HT1080 (cell line): ENCODE measurements at regions not wholly inside any gene's neighbourhood (a gene's known extent, or its start where the extent isn't known, plus 50 kb on each side); places are given as distances from the start of the nearest gene placed in this dataset.

ENCODE experiments used
- DNase-seq: peaks from one replicate; pipeline ENCODE4 v3.0.0-alpha.2; 2015; ENCODE audit warnings: low read depth

- DNase-seq, result no peak
Observed at GRCh38 chr20:23282111-23282510, 68.5 kb upstream of the NXT1 start.

- DNase-seq, result no peak
Observed at GRCh38 chr20:23279836-23280235, 70.8 kb upstream of the NXT1 start.

DNA sequence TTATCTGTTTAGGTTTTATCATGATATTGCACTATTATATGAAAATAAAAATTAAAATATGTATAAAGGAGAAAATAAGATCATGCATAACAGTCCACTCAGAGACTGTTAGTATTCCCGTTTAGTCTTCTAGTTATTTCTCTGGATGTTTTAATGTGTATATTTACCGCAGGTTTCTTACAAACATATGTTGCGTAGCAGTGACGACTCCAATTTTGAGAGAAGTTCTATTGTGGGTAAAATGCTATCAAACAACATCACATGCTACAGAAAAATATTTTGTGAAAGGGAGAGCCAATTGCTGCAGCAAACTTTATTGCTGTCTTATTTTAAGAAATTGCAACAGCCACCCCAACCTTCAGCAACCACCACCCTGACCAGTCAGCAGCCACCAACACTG is 72.4 kb upstream of the NXT1 start:
- no peak for DNase-seq

GRCh38 chr20:23277316-23277715 is 73.3 kb upstream of the NXT1 start:
- no peak for DNase-seq

- DNase-seq, result no peak
Observed at GRCh38 chr20:23273776-23274175, 76.8 kb upstream of the NXT1 start.

GRCh38 chr20:23272176-23273029 is 78.2 kb upstream of the NXT1 start:
- no peak for DNase-seq

- peak; percentile 67 for DNase-seq
Observed at GRCh38 chr20:23270382-23270911, 80.1 kb upstream of the NXT1 start.

GRCh38 chr20:23269954-23270353 is 80.6 kb upstream of the NXT1 start:
- DNase-seq, result no peak

DNA sequence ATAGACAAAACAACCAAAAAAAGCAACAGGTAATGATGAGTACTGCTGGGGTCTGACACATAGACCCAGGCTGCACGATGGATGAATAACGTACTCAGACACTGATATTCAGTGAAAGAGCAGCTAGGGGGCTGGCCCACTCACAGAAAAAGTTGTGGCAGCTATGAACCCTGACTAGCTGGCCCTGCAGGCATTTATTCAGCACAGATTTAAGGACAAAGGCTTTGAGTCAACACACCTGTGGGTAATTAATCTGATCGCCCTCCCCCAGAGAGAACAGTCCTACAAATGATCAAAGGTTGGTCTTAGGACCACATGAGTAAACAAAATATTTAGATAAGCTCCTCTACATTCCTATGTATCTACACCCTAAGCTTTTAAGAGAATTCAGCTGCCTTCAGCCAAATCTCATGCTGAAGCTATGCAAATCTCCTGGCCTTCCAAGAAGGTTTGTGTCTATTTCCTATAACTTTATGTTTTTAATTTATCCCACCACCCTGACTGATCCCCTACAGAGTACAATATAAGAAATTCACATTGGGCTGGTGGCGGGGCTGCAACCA is 81.7 kb upstream of the NXT1 start:
- no peak for DNase-seq

DNA sequence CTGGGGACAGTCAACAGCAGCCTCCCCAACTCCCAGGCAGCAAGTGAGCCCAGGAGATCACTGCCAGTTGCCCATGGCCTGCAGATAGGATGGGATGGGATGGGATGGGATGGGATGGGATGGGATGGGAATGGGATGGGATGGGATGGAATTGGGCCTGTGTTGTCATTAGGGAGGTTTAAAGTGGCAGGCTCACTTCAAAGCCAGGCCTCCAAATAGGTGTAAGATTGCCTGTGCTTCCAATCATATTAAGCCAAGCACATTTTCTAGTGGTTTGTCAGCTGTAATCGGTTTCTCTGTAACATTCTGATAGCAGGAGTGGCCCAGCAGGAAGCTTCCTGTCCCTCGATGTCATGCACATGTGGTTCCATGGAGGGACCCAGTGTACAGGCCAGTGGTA is 82.7 kb upstream of the NXT1 start:
- no peak for DNase-seq

GRCh38 chr20:23266530-23267398 is 83.8 kb upstream of the NXT1 start:
- no peak for DNase-seq

GRCh38 chr20:23265226-23265625 is 85.4 kb upstream of the NXT1 start:
- no peak for DNase-seq

GRCh38 chr20:23264545-23264944 is 86.0 kb upstream of the NXT1 start:
- no peak for DNase-seq

- no peak for DNase-seq
Observed at GRCh38 chr20:23260181-23260840, 90.3 kb upstream of the NXT1 start.

- no peak for DNase-seq
Observed at GRCh38 chr20:23258747-23259121, 91.9 kb upstream of the NXT1 start.

GRCh38 chr20:23257848-23258746 is 92.5 kb upstream of the NXT1 start:
- peak; percentile 95 for DNase-seq

- DNase-seq, result no peak
Observed at GRCh38 chr20:23257106-23257761, 93.4 kb upstream of the NXT1 start.

DNA sequence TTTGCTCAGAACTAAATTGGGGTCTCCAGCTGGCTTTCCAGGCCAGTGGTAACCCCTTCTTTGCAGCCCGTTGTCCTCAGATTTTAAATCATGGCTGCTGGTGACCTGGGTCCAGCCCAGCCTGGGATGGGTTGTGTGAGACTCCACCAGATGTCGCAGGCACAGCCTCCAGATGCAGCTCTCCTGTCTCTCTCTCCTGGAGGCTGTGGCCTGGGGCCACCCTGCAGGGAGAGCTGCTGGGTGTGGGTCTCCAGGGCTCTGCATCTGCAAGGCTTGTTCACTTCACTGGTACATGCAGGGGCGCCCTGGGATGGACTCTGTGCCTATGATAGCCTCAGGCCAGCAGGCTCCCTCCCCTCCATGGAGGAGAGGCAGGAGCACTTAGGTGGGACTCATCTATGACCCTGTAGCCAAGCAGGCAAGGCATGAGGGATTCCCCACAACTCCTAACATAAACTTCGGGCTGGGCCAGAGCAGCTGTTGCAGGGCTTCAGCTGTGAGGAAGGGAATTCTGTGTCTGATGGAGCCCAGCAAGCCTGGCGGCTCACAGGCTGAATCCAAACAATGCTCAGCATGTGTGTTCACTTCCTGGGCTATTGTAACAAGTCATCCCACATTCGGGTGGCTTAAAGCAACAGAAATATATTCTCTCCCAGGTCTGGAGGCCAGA is 94.7 kb upstream of the NXT1 start:
- peak; percentile 31 for DNase-seq

- no peak for DNase-seq
Observed at GRCh38 chr20:23255106-23255505, 95.5 kb upstream of the NXT1 start.
